ENCODE measurements at regions not wholly inside any gene's neighbourhood (a gene's known extent, or its start where the extent isn't known, plus 50 kb on each side); places are given as distances from the start of the nearest gene placed in this dataset.

DNA sequence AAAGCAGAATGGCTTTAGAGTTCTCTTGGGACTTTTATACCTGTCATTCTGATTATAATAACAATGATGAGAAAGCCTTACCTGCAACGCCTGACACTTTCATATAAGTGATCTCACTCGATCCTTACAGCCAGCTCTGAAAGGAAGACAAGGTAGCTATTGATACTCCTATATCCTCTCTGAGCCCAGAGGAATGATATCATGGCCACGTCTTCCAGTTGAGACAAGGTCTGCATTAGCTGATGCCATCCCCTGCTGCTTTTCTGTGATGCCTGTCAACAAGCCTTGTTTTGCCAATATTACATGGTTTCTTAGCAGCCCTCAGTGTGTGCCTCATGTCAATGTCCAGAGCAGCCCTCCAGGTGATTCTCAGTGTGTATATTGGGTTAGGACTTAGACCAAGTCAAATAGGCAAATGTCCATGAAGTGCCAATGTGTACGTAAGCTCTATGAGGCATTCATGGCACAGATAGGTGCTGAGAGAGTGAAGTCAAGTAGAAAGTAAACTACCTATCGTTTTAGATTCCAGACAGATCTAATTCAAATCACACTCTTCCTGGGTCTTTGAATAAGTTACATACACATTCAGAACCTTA lies 405.9 kb downstream of the ADRA2A start:
- Histone ChIP-seq H3K9me3 (ENCODE audit: control insufficient read depth in 1 of 2, low read length in 2 of 2) (no peaks in the 10 kb centered on the region), H3K27me3 (ENCODE audit: low read depth, low read length) (no peaks in the 10 kb centered on the region), H3K4me1 (ENCODE audit: control insufficient read depth in 1 of 2, insufficient read depth in 2 of 2, low read length in 2 of 2) (no peaks in the 10 kb centered on the region), H3K27ac (ENCODE audit: low read length) (no peak overlapping the region), H3K4me3 (ENCODE audit: low read depth in 1 of 2, low read length in 2 of 2) (no peak overlapping the region), H3K36me3 (ENCODE audit: control insufficient read depth in 1 of 2, insufficient read depth in 2 of 2, low read length in 2 of 2) (no peaks in the 10 kb centered on the region)

DNA sequence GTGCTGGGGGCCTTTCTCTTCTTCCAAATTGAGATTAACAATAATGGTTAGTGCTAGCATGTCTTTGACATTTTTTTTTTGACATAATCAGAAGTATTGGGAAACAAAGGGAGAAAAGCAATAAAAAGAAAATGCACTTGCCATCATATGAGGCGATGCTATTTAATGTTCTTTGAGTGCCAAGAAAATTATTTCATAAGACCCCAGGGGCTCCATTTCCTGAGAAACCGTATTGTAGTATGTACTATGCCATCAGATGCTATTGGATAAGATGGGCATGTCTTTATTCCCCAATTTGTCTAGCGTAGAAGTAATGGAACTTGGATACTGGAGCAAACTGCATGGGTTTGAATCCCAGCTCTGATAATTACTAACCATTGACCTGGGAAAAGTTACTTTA lies 408.9 kb downstream of the ADRA2A start:
- H3K27me3 ChIP-seq (ENCODE audit: low read depth, low read length) = no peaks in the 10 kb centered on the region

DNA sequence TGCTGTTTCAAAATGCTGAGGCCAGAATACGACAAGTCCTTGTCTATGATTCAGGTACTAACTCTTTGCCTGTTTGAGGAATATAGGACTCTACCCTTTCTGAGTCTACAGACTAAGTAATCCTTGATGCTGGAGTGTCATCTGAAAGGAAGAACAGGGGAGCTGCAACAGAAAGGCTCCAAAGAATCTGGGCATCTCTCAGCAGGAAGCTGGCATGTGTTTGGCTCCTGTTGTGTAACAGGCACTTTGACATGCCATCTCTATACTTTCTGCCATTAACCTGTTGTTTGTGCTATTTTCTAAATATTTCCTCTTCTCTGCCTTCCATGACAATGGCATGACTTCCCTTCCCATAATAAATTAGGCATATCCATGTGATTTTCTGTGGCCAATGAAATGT lies 409.5 kb downstream of the ADRA2A start:
- Histone ChIP-seq H3K9me3 (ENCODE audit: control insufficient read depth in 1 of 2, low read length in 2 of 2) (peaks cover 6 to 15% of the 10 kb centered on the region in 2 donors), H3K27me3 (ENCODE audit: low read depth, low read length) (no peaks in the 10 kb centered on the region), H3K4me3 (ENCODE audit: low read depth in 1 of 2, low read length in 2 of 2) (no peak overlapping the region), H3K36me3 (ENCODE audit: control insufficient read depth in 1 of 2, insufficient read depth in 2 of 2, low read length in 2 of 2) (no peaks in the 10 kb centered on the region), H3K27ac (ENCODE audit: low read length) (no peak overlapping the region), H3K4me1 (ENCODE audit: control insufficient read depth in 1 of 2, insufficient read depth in 2 of 2, low read length in 2 of 2) (no peaks in the 10 kb centered on the region)

More for the DNA sequence above, 408.9 kb downstream of the ADRA2A start:
- Histone ChIP-seq H3K36me3 (ENCODE audit: control insufficient read depth in 1 of 2, insufficient read depth in 2 of 2, low read length in 2 of 2) (no peaks in the 10 kb centered on the region), H3K4me1 (ENCODE audit: control insufficient read depth in 1 of 2, insufficient read depth in 2 of 2, low read length in 2 of 2) (no peaks in the 10 kb centered on the region), H3K9me3 (ENCODE audit: control insufficient read depth in 1 of 2, low read length in 2 of 2) (peaks cover 6 to 13% of the 10 kb centered on the region in 2 donors), H3K27ac (ENCODE audit: low read length) (no peak overlapping the region), H3K4me3 (ENCODE audit: low read depth in 1 of 2, low read length in 2 of 2) (no peak overlapping the region)

DNA sequence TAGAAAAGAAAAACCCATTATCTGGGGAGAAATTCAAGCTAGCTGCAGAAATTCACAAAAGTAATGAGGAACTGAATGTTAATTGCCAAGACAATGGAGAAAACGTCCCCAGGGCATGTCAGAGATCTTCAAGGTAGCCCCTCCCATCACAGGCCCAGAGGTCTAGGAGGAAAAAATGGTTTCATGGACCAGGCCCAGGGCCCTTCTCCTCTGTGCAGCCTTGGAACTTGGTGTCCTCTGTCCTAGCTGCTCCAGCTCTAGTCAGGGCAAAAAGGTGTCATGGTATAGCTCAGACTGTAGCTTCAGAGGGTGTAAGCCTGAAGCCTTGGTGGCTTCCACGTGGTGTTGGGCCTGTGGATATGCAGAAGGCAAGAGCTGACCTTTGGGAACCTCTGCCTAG lies 411.8 kb downstream of the ADRA2A start:
- no peaks in the 10 kb centered on the region for H3K4me1 ChIP-seq (ENCODE audit: control insufficient read depth in 1 of 2, insufficient read depth in 2 of 2, low read length in 2 of 2)
- no peaks in the 10 kb centered on the region for H3K36me3 ChIP-seq (ENCODE audit: control insufficient read depth in 1 of 2, insufficient read depth in 2 of 2, low read length in 2 of 2)
- no peaks in the 10 kb centered on the region for H3K27me3 ChIP-seq (ENCODE audit: low read depth, low read length)
- no peak overlapping the region for H3K4me3 ChIP-seq (ENCODE audit: low read depth in 1 of 2, low read length in 2 of 2)
- no peak overlapping the region for H3K27ac ChIP-seq (ENCODE audit: low read length)
- peaks cover 6 to 27% of the 10 kb centered on the region in 2 donors for H3K9me3 ChIP-seq (ENCODE audit: control insufficient read depth in 1 of 2, low read length in 2 of 2)

DNA sequence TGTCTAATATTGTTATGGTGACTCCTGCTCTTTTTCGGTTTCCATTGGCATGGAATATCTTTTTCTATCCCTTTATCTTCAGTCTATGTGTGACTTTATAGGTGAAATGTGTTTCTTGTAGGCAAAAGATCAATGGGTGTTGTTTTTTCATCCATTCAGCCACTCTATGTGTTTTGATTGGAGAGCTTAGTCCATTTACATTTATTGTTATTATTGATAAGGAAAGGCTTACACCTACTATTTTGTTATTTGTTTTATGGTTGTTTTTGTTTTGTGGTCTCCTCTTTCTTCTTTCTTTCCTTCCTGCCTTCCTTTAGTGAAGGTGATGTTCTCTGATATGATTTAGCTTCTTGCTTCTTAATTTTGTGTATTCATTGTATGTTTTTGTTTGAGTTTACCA lies 414.3 kb downstream of the ADRA2A start:
- no peaks in the 10 kb centered on the region for H3K36me3 ChIP-seq (ENCODE audit: control insufficient read depth in 1 of 2, insufficient read depth in 2 of 2, low read length in 2 of 2)
- no peaks in the 10 kb centered on the region for H3K4me1 ChIP-seq (ENCODE audit: control insufficient read depth in 1 of 2, insufficient read depth in 2 of 2, low read length in 2 of 2)
- no peaks in the 10 kb centered on the region for H3K27me3 ChIP-seq (ENCODE audit: low read depth, low read length)
- no peak overlapping the region for H3K27ac ChIP-seq (ENCODE audit: low read length)
- H3K4me3 ChIP-seq (ENCODE audit: low read depth in 1 of 2, low read length in 2 of 2) = no peak overlapping the region
- peaks cover 6 to 31% of the 10 kb centered on the region in 2 donors for H3K9me3 ChIP-seq (ENCODE audit: control insufficient read depth in 1 of 2, low read length in 2 of 2)

DNA sequence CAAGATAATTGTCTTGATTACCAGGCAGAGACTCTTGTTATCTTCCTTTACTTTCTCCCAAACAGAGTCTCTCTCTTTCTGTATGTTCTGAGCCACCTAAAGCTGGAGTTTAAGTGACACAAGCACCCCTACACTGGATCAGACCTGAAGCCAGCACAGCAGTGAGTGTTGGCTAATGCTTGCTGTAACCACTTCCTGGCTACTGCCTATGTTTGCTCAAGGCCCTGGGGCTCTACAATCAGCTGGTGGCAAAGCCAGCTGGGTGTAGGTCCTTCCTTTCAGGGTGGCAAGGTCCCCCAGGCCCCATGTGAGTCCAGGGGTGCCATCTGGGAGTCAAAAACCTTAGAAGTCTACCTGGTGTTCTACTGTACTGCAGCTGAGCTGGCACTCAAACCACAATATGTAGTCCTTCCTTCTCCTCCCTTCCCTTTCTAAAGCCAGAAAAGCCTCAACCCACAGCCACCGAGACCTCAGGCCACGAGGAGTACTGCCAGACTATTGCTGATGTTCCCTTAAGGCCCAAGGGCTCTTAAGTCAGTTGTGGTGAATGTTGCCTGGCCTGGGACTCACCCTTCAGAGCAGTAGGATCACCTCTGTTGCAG lies 416.3 kb downstream of the ADRA2A start:
- H3K4me1 ChIP-seq (ENCODE audit: control insufficient read depth in 1 of 2, insufficient read depth in 2 of 2, low read length in 2 of 2) = no peaks in the 10 kb centered on the region
- H3K27me3 ChIP-seq (ENCODE audit: low read depth, low read length) = no peaks in the 10 kb centered on the region
- H3K27ac ChIP-seq (ENCODE audit: low read length) = no peak overlapping the region
- H3K36me3 ChIP-seq (ENCODE audit: control insufficient read depth in 1 of 2, insufficient read depth in 2 of 2, low read length in 2 of 2) = no peaks in the 10 kb centered on the region
- H3K9me3 ChIP-seq (ENCODE audit: control insufficient read depth in 1 of 2, low read length in 2 of 2) = peaks cover 6 to 31% of the 10 kb centered on the region in 2 donors
- H3K4me3 ChIP-seq (ENCODE audit: low read depth in 1 of 2, low read length in 2 of 2) = no peak overlapping the region

DNA sequence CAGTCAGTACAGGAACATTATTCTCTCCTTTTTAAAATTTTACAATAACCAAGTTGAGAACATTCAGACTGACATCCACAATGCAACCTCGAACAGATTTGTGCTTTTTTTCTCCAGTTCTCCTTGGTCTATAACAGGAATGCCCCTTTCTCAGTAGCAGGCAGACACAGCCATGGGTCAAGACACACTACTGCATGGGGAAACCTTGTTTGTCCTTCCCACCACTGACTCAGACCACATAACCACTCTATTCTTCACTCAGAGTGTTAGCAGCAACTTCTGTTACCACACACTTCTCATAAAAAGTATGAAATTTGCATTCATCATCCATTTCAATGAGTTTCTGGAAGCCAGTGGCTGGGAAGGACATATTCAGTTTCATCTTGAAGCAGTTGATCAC lies 421.7 kb downstream of the ADRA2A start:
- Histone ChIP-seq H3K9me3 (ENCODE audit: control insufficient read depth in 1 of 2, low read length in 2 of 2) (peaks cover 0 to 4% of the 10 kb centered on the region in 2 donors), H3K36me3 (ENCODE audit: control insufficient read depth in 1 of 2, insufficient read depth in 2 of 2, low read length in 2 of 2) (no peaks in the 10 kb centered on the region), H3K4me1 (ENCODE audit: control insufficient read depth in 1 of 2, insufficient read depth in 2 of 2, low read length in 2 of 2) (no peaks in the 10 kb centered on the region), H3K4me3 (ENCODE audit: low read depth in 1 of 2, low read length in 2 of 2) (no peak overlapping the region), H3K27ac (ENCODE audit: low read length) (no peak overlapping the region), H3K27me3 (ENCODE audit: low read depth, low read length) (no peaks in the 10 kb centered on the region)

DNA sequence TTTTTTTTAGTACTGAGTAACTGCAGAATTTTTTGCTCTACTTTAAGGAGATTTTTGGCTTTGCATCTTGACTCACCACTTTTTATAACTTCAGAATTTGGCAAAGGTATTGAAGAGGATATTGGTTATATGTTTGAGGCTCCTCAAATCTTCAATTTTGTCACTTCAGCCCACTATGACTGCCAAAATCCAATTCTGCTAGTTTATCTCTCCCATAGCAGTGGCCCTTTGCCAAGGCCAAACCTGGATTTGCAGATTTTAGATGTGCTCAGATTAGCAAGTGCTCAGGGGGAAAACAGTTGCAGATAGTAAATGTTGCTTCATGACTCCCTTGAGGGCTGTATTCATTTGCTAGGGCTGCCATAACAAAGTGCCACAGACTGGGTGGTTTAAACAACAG lies 427.5 kb downstream of the ADRA2A start:
- Histone ChIP-seq H3K4me3 (ENCODE audit: low read depth in 1 of 2, low read length in 2 of 2) (no peak overlapping the region), H3K4me1 (ENCODE audit: control insufficient read depth in 1 of 2, insufficient read depth in 2 of 2, low read length in 2 of 2) (no peaks in the 10 kb centered on the region), H3K27ac (ENCODE audit: low read length) (no peak overlapping the region), H3K27me3 (ENCODE audit: low read depth, low read length) (no peaks in the 10 kb centered on the region), H3K36me3 (ENCODE audit: control insufficient read depth in 1 of 2, insufficient read depth in 2 of 2, low read length in 2 of 2) (no peaks in the 10 kb centered on the region), H3K9me3 (ENCODE audit: control insufficient read depth in 1 of 2, low read length in 2 of 2) (peaks cover 0 to 8% of the 10 kb centered on the region in 2 donors)

DNA sequence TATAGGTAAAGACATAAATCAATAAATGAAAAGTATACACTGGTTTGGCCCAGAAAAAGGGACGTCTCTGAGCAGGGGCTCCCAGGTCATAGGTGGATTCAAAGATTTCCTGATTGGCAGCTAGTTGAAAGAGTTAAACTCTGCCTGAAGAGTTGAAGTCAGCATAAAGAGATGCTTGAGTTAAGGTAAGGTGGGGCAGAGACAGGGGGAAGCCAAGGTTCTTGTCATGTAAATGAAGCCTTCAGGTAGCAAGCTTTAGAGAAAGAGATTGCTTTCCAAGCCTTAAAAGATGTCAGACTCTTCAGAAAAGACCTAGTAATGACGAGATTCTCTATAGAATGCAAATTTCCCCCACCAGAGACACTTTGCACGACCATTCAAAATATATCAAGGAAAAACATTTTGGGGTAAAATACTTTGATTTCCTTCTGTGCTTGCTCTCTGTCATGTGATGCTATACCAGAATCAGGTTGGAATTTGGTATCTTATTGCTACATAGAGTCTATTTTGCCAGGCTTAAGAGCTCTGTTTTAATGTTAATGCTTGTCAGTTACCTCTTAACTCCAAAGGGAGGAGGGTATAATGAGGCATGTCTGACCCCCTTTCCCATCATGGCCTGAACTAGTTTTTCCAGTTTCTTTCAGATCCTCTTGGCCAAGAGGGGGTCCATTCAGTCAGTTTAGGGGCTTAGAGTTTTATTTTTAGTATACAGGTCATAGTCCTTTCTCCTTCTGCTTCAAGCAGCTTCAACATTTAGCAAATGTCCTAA lies 429.6 kb downstream of the ADRA2A start:
- peaks cover 0 to 8% of the 10 kb centered on the region in 2 donors for H3K9me3 ChIP-seq (ENCODE audit: control insufficient read depth in 1 of 2, low read length in 2 of 2)
- H3K4me1 ChIP-seq (ENCODE audit: control insufficient read depth in 1 of 2, insufficient read depth in 2 of 2, low read length in 2 of 2) = no peaks in the 10 kb centered on the region
- no peaks in the 10 kb centered on the region for H3K27me3 ChIP-seq (ENCODE audit: low read depth, low read length)
- no peaks in the 10 kb centered on the region for H3K36me3 ChIP-seq (ENCODE audit: control insufficient read depth in 1 of 2, insufficient read depth in 2 of 2, low read length in 2 of 2)
- no peak overlapping the region for H3K27ac ChIP-seq (ENCODE audit: low read length)
- H3K4me3 ChIP-seq (ENCODE audit: low read depth in 1 of 2, low read length in 2 of 2) = no peak overlapping the region

DNA sequence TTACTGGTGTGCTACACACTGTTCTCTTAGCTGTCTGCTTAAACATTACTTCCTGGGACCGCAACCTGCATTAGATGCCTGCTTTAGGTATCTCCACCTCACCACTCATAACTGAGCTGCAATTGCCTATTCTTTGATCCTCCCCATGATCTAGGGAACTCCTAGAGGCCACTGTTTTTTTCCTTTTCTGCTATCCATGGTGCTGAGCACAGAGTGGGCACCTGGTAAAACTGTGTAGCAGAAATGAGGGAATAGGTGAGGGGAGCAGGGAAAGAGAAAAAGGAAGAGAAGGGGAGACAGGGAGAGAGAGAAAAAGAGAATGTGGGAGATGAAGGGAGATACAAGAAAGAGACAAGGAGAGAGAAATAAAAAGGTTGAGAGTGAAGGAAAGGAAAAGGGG lies 434.9 kb downstream of the ADRA2A start:
- Histone ChIP-seq H3K27ac (ENCODE audit: low read length) (no peak overlapping the region), H3K36me3 (ENCODE audit: control insufficient read depth in 1 of 2, insufficient read depth in 2 of 2, low read length in 2 of 2) (no peaks in the 10 kb centered on the region), H3K9me3 (ENCODE audit: control insufficient read depth in 1 of 2, low read length in 2 of 2) (no peaks in the 10 kb centered on the region), H3K4me1 (ENCODE audit: control insufficient read depth in 1 of 2, insufficient read depth in 2 of 2, low read length in 2 of 2) (no peaks in the 10 kb centered on the region), H3K27me3 (ENCODE audit: low read depth, low read length) (no peaks in the 10 kb centered on the region), H3K4me3 (ENCODE audit: low read depth in 1 of 2, low read length in 2 of 2) (no peak overlapping the region)

DNA sequence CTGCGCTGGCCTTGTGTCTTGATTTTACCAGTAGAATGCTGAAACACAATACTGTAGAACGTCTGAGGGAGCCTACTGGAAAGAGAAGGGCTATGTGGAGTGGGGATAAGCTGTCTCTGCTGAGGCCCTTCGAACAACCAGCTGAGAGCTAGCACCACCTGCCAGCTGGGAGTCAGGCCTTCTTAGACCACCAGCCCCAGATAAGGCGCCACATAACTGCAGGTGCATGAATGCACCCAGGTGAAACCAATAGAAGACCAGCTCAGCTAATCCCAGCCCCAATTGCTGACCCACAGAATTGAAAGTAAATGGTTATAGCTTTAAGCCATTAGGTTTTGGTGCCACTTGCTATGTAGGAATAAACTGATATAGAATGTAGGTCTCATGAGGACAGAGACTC lies 438.4 kb downstream of the ADRA2A start:
- H3K27ac ChIP-seq (ENCODE audit: low read length) = no peak overlapping the region
- H3K4me3 ChIP-seq (ENCODE audit: low read depth in 1 of 2, low read length in 2 of 2) = no peak overlapping the region
- H3K9me3 ChIP-seq (ENCODE audit: control insufficient read depth in 1 of 2, low read length in 2 of 2) = no peaks in the 10 kb centered on the region
- no peaks in the 10 kb centered on the region for H3K36me3 ChIP-seq (ENCODE audit: control insufficient read depth in 1 of 2, insufficient read depth in 2 of 2, low read length in 2 of 2)
- H3K27me3 ChIP-seq (ENCODE audit: low read depth, low read length) = no peaks in the 10 kb centered on the region
- no peaks in the 10 kb centered on the region for H3K4me1 ChIP-seq (ENCODE audit: control insufficient read depth in 1 of 2, insufficient read depth in 2 of 2, low read length in 2 of 2)
